GM18870 (cell line): ENCODE measurements at regions not wholly inside any gene's neighbourhood (a gene's known extent, or its start where the extent isn't known, plus 50 kb on each side); places are given as distances from the start of the nearest gene placed in this dataset.

Source experiments
- ATAC-seq: cut with Tn5 transposase; IDR thresholded peaks from one replicate; pipeline ENCODE4 v1.9.1; 2021; ENCODE audit warnings: moderate library complexity; ENCODE audit not compliant: unreplicated experiment

GRCh38 chr4:96894621-96895020, 1054.7 kb downstream of the PDHA2 start:
- ATAC-seq, result no peak

DNA sequence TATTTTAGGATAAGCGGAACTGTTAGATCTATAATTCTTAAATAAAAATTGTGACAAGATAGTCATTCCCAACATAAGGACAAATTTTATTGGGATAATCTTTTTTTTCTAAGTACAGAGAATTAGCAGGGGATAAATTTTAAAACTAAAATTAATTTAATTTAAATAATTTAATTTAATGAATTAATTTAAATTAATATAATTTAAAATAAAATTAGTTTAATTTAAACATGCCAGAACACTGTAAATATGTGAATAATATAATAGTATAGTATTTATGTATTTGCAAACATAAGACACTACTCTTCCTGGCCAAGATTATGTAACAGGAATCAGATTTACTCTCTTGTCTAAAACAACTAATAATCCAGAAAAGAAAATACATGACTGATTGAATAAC, 1055.9 kb downstream of the PDHA2 start:
- ATAC-seq, result no peak

- no peak for ATAC-seq
Measured at GRCh38 chr4:96912716-96913115, 1072.8 kb downstream of the PDHA2 start.

DNA sequence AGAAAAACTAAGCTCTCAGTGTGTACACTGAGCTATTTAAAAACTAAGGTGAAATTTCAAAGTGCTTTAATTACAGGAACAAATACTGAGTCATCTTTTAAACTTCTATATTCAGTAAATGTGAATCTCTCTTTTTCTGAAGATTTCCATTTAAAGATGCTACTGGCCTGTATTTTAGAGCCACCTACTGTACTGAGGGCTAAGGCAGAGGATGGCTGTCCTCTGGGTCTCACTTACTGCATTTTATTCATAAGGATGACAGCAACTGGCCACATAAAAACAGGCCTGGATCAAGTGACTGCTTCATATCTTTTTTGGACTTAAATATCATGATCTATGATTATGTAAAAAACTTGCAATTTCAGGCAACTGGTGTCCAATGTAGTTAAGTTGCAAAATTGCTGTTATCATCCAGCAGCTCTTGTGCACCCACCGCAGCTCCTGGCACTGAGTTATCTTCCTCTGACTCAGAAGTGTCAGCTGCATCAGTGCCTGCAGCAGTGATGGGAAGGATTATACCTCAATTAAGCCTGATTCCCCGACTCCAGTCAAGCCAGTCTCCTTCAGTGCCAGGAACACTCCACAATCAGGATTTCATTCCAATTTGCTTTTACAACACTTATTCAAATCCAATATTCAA, 1073.7 kb downstream of the PDHA2 start:
- ATAC-seq, result no peak

DNA sequence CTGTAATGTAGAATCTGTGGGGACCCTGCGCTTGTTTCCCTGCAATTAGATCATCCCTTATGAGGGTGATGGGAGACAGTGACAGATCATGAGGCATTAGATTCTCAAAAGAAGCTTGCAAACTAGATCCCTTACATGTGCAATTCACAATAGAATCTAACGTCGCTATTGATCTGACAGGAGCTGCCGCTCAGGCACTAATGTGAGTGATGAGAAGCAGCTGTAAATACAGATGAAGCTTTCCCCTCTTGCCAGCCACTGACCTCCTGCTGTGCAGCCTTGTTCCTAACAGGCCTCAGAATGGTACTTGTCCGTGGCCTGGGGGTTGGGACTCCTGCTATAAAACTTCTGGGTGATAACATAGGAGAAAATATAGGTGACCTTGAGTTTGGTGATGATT, 1076.8 kb downstream of the PDHA2 start:
- ATAC-seq, result no peak

- no peak for ATAC-seq
Measured at GRCh38 chr4:96936886-96937285, 1097.0 kb downstream of the PDHA2 start.

GRCh38 chr4:96946552-96946951, 1106.7 kb downstream of the PDHA2 start:
- no peak for ATAC-seq

GRCh38 chr4:96952610-96953009, 1112.7 kb downstream of the PDHA2 start:
- ATAC-seq, result no peak

DNA sequence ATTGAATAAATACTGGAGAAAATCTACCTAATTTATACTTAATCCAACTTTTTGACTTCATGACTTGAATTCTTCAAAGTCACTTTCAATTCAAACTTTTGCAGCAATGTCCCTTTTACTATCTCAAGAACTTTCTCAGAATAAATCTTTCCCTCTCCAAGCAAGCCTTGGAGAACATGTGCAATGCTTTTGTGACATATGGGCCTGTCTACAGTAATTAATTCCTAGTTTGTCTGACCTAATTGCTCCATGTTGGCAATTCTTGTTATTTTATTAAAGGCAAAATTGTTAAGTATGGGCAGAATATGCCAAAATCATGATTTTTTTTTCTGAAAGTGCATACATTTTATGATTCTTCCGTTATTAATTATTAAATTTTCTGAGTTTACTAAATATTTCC, 1115.3 kb downstream of the PDHA2 start:
- ATAC-seq, result no peak

- ATAC-seq, result no peak
Measured at GRCh38 chr4:96955691-96956090, 1115.8 kb downstream of the PDHA2 start.

DNA sequence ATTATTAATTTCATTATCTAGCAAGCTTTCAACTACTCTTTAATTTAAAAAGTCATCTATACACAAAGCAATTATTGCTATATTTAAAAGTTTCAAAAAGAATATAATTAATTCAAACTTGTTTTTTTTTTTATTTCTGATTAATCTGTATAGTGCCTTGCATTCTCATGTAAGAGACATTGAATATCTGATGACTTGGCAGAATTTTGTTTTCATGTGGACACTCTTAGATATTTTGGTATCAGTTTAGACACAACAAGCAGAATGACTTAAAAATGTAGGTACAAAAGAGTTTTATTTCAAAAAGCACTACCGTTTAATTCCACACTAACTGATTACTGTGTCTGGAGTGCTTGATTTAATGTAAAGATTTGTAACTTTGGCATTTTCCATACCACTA, 1129.6 kb downstream of the PDHA2 start:
- no peak for ATAC-seq

- no peak for ATAC-seq
Measured at GRCh38 chr4:96972920-96973319, 1133.0 kb downstream of the PDHA2 start.

- no peak for ATAC-seq
Measured at GRCh38 chr4:96974295-96974694, 1134.4 kb downstream of the PDHA2 start.

- ATAC-seq, result no peak
Measured at GRCh38 chr4:96983830-96984229, 1143.9 kb downstream of the PDHA2 start.

- no peak for ATAC-seq
Measured at GRCh38 chr4:96986816-96987215, 1146.9 kb downstream of the PDHA2 start.

GRCh38 chr4:96991083-96991482, 1151.2 kb downstream of the PDHA2 start:
- ATAC-seq, result no peak

DNA sequence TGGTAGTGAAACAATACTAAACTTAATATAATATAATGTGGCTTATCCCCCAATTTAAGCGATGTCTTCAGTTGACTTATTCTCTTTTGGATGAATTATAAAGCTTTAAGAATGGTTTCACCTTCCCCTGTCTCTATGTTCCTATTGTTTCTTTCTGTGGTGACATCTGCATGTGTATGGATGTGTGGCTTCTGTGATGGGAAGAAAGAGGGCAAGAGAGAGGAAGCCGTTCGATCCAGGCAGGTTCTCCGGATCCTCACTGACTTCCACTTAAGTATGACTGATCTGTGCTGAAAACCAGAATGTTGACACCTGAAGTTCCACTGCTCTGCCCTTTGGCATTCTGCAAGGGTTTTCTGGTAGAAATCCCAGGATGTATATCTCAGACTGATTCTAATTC, 1150.8 kb downstream of the STPG2 start:
- no peak for ATAC-seq

DNA sequence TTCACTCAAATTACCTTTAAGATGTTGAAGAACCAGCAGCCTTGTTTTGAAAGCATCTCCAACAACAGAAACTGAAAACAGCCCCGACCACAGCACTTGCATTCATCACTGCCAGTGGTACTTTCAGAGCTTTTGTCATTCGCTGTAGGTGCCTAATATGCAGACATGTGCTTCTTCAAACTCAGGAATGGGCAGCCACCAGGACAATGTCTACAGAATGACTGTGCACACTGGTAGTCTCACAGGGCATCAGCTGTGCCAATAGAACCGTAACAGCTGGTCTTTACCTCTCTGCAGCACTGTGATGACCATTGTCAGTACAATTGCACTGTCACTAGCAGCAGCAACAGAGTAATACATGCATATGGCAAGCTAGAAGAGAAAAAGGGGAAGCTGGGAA, 1149.7 kb downstream of the STPG2 start:
- ATAC-seq, result peak; percentile 72

DNA sequence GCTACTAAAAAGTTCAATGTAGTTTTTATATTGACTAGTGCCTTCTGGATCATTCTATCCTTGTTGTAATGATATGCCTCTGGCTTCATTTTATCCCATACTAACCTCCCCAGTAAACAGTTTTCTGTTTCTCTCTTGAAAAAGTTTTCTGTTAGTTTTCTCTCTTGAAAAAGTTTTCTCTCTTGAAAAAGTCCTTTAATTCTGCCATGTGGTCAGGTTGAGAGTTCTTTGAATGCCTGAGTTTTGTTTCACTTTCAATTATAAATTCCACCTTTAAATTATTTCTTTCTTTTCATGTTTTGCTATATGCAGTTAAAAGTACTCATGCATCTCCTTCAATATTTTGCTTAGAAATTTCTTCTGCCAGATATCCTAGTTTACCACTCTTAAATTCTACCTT, 1139.6 kb downstream of the STPG2 start:
- no peak for ATAC-seq

DNA sequence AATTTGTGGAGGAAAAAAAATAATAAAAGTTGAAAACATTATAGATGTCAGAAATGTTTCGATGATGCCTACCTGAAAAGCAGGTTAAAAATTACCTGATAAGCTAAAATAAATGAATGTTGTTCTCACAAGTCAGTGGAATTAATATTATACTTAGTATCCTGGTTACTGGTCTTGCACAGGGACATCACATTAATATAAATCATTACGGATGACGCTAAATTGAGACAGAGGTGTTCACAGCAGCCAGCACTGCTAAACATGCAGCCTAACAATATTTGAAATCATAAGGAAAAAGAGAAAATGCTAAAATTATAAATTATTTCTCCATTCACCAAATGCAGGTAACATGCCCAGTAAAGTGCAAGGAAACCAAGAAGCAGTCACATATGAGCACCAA, 1130.0 kb downstream of the STPG2 start:
- ATAC-seq, result no peak

GRCh38 chr4:97013711-97014110, 1129.6 kb downstream of the STPG2 start:
- ATAC-seq, result no peak

DNA sequence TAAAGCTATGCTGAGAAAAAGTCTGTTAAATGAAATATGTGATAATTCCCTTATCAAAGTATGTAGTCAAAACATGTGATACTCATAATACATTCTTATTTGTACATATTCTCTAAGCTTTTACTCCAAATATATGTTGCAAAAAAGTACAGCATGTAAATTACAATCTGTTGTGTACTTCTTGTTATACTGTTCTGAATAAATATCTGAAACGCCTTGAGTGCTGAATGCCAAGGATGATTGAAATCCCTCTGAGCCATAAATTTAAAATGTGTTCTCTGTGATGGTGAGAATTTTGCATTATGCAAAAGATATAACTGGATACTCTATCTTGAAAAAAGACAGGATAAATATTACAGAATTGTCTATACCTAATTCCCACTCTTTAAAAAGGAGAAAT, 1128.0 kb downstream of the STPG2 start:
- no peak for ATAC-seq

DNA sequence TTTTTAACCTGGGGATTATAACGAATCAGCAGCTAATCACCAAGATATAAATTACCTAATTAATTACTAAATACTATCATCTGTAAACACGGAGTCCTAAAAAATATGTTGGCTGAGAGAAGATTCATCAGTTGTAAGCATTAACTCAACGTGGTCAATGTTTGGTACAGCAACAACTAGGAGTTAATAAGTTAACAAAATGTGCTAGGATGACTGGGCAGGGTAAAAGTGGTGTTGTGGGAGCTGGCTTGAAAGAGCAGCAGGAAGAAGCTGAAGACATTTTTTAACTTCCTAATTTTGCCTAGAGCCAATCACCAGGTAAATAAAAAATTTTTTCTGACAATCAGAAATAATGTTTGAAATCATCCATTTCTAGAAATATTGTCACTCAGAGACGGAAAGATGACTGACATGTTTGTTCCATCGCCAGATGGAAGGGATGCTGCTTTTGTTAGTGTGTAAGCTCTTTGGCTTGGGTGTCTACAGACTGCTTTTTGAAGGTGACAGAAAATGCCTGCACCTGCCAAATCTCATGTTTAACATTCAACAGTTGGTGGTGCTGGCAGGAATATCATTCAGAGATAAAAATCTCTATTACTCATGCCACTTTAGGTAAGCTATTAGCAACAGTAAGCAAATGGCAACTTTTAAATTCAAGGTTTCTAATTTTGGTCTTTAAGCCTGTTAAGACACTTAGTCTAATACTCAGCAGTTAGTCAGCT, 1126.9 kb downstream of the STPG2 start:
- ATAC-seq, result no peak
